ENCODE measurements at regions not wholly inside any gene's neighbourhood (a gene's known extent, or its start where the extent isn't known, plus 50 kb on each side); places are given as distances from the start of the nearest gene placed in this dataset.

- TF ChIP-seq EP300 (IDR thresholded peaks at IDR 0.05; ENCODE audit: borderline replicate concordance in 1 of 2, control insufficient read depth in 1 of 2, low read depth in 2 of 2, low read length in 2 of 2) (no peak), POLR2AphosphoS2 (IDR thresholded peaks at IDR 0.05; ENCODE audit: low read depth, low read length) (no peak), EGR1 (IDR thresholded peaks at IDR 0.05; ENCODE audit: borderline replicate concordance in 1 of 2, low read depth in 2 of 2, low read length in 2 of 2) (no peak), MYC (IDR thresholded peaks at IDR 0.05; ENCODE audit: insufficient read depth, insufficient read length, insufficient replicate concordance, low read length, severe bottlenecking) (no peak), KDM1A (IDR thresholded peaks at IDR 0.05; ENCODE audit: borderline replicate concordance) (no peak), RAD21 (IDR thresholded peaks at IDR 0.05; ENCODE audit: insufficient read depth, low read depth, low read length) (no peak), USF2 (IDR thresholded peaks at IDR 0.05; ENCODE audit: borderline replicate concordance, low read depth, low read length) (no peak), HCFC1 (IDR thresholded peaks at IDR 0.05; ENCODE audit: low read length) (no peak), BHLHE40 (IDR thresholded peaks at IDR 0.05; ENCODE audit: borderline replicate concordance in 1 of 2, low read depth in 2 of 2, low read length in 1 of 2) (no peak)
Measured at GRCh38 chr3:905217-905616, 187.6 kb upstream of the CNTN6 start.

All from GM12878 (cell line).